ENCODE measurements at regions not wholly inside any gene's neighbourhood (a gene's known extent, or its start where the extent isn't known, plus 50 kb on each side); places are given as distances from the start of the nearest gene placed in this dataset.
"Not testable (repeated sequence)": the region's sequence is repeated elsewhere in the genome, so short reads cannot be mapped to it uniquely, and the experiment has no call there.

GRCh38 chr2:224121406-224122067 lies 82.5 kb upstream of the SERPINE2 start:
- ChIA-PET POLR2A (no interaction called here), CTCF (no interaction called here)
- DNase-seq (ENCODE audit: extremely low spot score), result no peak
- no peak for TF ChIP-seq ELF4 (IDR thresholded peaks at IDR 0.05)
- no peak for TF ChIP-seq PKNOX1 (IDR thresholded peaks at IDR 0.05)
- no peak for TF ChIP-seq SP1 (IDR thresholded peaks at IDR 0.05)
- TF ChIP-seq SUZ12 (IDR thresholded peaks at IDR 0.05), result no peak
- no peak for TF ChIP-seq ZNF384 (IDR thresholded peaks at IDR 0.05)
- TF ChIP-seq NFRKB (IDR thresholded peaks at IDR 0.05), result no peak
- TF ChIP-seq FOXA1 (IDR thresholded peaks at IDR 0.05), result no peak
- TF ChIP-seq L3MBTL2 (conservative IDR thresholded peaks at IDR 0.05), result no peak
- TF ChIP-seq LEF1 (IDR thresholded peaks at IDR 0.05; ENCODE audit: borderline replicate concordance), result no peak

GRCh38 chr2:224120986-224121385 lies 81.9 kb upstream of the SERPINE2 start:
- POLR2A ChIA-PET, result no interaction called here
- TF ChIP-seq ELF4 (IDR thresholded peaks at IDR 0.05) (no peak), LEF1 (IDR thresholded peaks at IDR 0.05; ENCODE audit: borderline replicate concordance) (no peak), ZNF384 (IDR thresholded peaks at IDR 0.05) (no peak), CTBP1 (IDR thresholded peaks at IDR 0.05; ENCODE audit: borderline replicate concordance) (no peak), FOXM1 (IDR thresholded peaks at IDR 0.05; ENCODE audit: borderline replicate concordance) (no peak), SP1 (IDR thresholded peaks at IDR 0.05) (no peak), SUZ12 (IDR thresholded peaks at IDR 0.05) (no peak), TARDBP (IDR thresholded peaks at IDR 0.05) (no peak), BHLHE40 (IDR thresholded peaks at IDR 0.05; ENCODE audit: borderline replicate concordance) (no peak), NFRKB (IDR thresholded peaks at IDR 0.05) (no peak)
- CTCF ChIA-PET, result no interaction called here
- no peak for DNase-seq (ENCODE audit: extremely low spot score)

GRCh38 chr2:224119846-224120245 lies 80.8 kb upstream of the SERPINE2 start:
- CTCF ChIA-PET; DNase-seq (ENCODE audit: extremely low spot score); POLR2A ChIA-PET: not testable (repeated sequence)

- POLR2A ChIA-PET, result no interaction called here
- DNase-seq (ENCODE audit: extremely low spot score), result no peak
- CTCF ChIA-PET, result no interaction called here
- no peak for TF ChIP-seq FOXM1 (IDR thresholded peaks at IDR 0.05; ENCODE audit: borderline replicate concordance)
- TF ChIP-seq LEF1 (IDR thresholded peaks at IDR 0.05; ENCODE audit: borderline replicate concordance), result no peak
- TF ChIP-seq FOXA1 (IDR thresholded peaks at IDR 0.05), result no peak
- no peak for TF ChIP-seq HDGF (IDR thresholded peaks at IDR 0.05; ENCODE audit: borderline replicate concordance)
- no peak for TF ChIP-seq ZNF384 (IDR thresholded peaks at IDR 0.05)
- no peak for TF ChIP-seq CTBP1 (IDR thresholded peaks at IDR 0.05; ENCODE audit: borderline replicate concordance)
- TF ChIP-seq ELF4 (IDR thresholded peaks at IDR 0.05), result no peak
- no peak for TF ChIP-seq TARDBP (IDR thresholded peaks at IDR 0.05)
- TF ChIP-seq L3MBTL2 (conservative IDR thresholded peaks at IDR 0.05), result no peak
- no peak for TF ChIP-seq SP1 (IDR thresholded peaks at IDR 0.05)
- TF ChIP-seq SUZ12 (IDR thresholded peaks at IDR 0.05), result no peak
- TF ChIP-seq NFRKB (IDR thresholded peaks at IDR 0.05), result no peak
- TF ChIP-seq PKNOX1 (IDR thresholded peaks at IDR 0.05), result no peak
- TF ChIP-seq BHLHE40 (IDR thresholded peaks at IDR 0.05; ENCODE audit: borderline replicate concordance), result no peak
Measured at GRCh38 chr2:224114428-224114827, 75.3 kb upstream of the SERPINE2 start.

GRCh38 chr2:224113930-224114329 lies 74.8 kb upstream of the SERPINE2 start:
- DNase-seq (ENCODE audit: extremely low spot score); CTCF ChIA-PET; POLR2A ChIA-PET: not testable (repeated sequence)

GRCh38 chr2:224111576-224111975 lies 72.5 kb upstream of the SERPINE2 start:
- POLR2A ChIA-PET, result no interaction called here
- CTCF ChIA-PET, result no interaction called here

More at GRCh38 chr2:224111576-224111975, 72.5 kb upstream of the SERPINE2 start:
- no peak for TF ChIP-seq ARNT (IDR thresholded peaks at IDR 0.05)
- TF ChIP-seq BHLHE40 (IDR thresholded peaks at IDR 0.05; ENCODE audit: borderline replicate concordance), result no peak
- no peak for TF ChIP-seq ZNF384 (IDR thresholded peaks at IDR 0.05)
- no peak for TF ChIP-seq SP1 (IDR thresholded peaks at IDR 0.05)
- TF ChIP-seq CTBP1 (IDR thresholded peaks at IDR 0.05; ENCODE audit: borderline replicate concordance), result no peak
- no peak for TF ChIP-seq FOXA1 (IDR thresholded peaks at IDR 0.05)
- no peak for TF ChIP-seq LEF1 (IDR thresholded peaks at IDR 0.05; ENCODE audit: borderline replicate concordance)
- no peak for TF ChIP-seq SUZ12 (IDR thresholded peaks at IDR 0.05)
- no peak for TF ChIP-seq HDGF (IDR thresholded peaks at IDR 0.05; ENCODE audit: borderline replicate concordance)
- no peak for TF ChIP-seq NFRKB (IDR thresholded peaks at IDR 0.05)
- no peak for TF ChIP-seq PKNOX1 (IDR thresholded peaks at IDR 0.05)
- TF ChIP-seq L3MBTL2 (conservative IDR thresholded peaks at IDR 0.05), result no peak
- TF ChIP-seq FOXK2 (IDR thresholded peaks at IDR 0.05), result no peak
- TF ChIP-seq ELF4 (IDR thresholded peaks at IDR 0.05), result no peak
- TF ChIP-seq TARDBP (IDR thresholded peaks at IDR 0.05), result no peak
- TF ChIP-seq FOXM1 (IDR thresholded peaks at IDR 0.05; ENCODE audit: borderline replicate concordance), result no peak
- no peak for DNase-seq (ENCODE audit: extremely low spot score)

Data from HEK293T (cell line).